Psoas muscle (tissue), 7 donors: ENCODE measurements at regions not wholly inside any gene's neighbourhood (a gene's known extent, or its start where the extent isn't known, plus 50 kb on each side); places are given as distances from the start of the nearest gene placed in this dataset.

Experiments
- ATAC-seq, 4 donors: fragments of 200-7000 bp; cut with Tn5 transposase; one replicate each; pipeline ENCODE4 v1.9.1; 2020; ENCODE audit warnings: moderate library complexity in 3 of 4, mild to moderate bottlenecking in 2 of 4
- DNase-seq, 2 donors: peaks; one replicate each; pipeline ENCODE4 v3.0.0-alpha.2; 2020
- H3K27ac ChIP-seq: fragments of 200-600 bp; one replicate; pipeline ENCODE4 v1.8.0; 2022
- H3K27me3 ChIP-seq, 3 donors: fragments of 200-600 bp in 1 of 3; one replicate each; pipeline versions ENCODE4 v1.6.1 to v1.8.0; 2013 to 2022; ENCODE audit warnings: low read length in 2 of 3, mild to moderate bottlenecking in 2 of 3, moderate library complexity in 1 of 3; ENCODE audit not compliant: insufficient read depth in 3 of 3
- H3K36me3 ChIP-seq, 2 donors: fragments of 200-600 bp in 1 of 2; one replicate each; pipeline versions ENCODE4 v1.6.1 to v1.8.0; 2013 to 2022; ENCODE audit warnings: low read depth in 1 of 2, mild to moderate bottlenecking in 1 of 2, moderate library complexity in 1 of 2; ENCODE audit not compliant: insufficient read depth in 1 of 2
- H3K4me1 ChIP-seq: fragments of 200-600 bp; one replicate; pipeline ENCODE4 v1.8.0; 2022
- H3K4me3 ChIP-seq: fragments of 200-600 bp; one replicate; pipeline ENCODE4 v1.8.0; 2022; ENCODE audit warnings: mild to moderate bottlenecking
- H3K9me3 ChIP-seq: fragments of 200-600 bp; one replicate; pipeline ENCODE4 v1.8.0; 2022
- CTCF ChIP-seq: fragments of 200-600 bp; IDR thresholded peaks from one replicate; pipeline ENCODE4 v1.8.0; 2022; ENCODE audit warnings: antibody characterized with exemption
- WGBS, 3 donors: extraction: QIAGEN DNeasy Blood & Tissue Kit; methylation state at CpG; one replicate each; pipeline versions ENCODE4 v1.1.6 to v1.1.7; 2013; 5-methylcytosine and 5-hydroxymethylcytosine counted together
- intact Hi-C, 2 donors: fragments of 100-400 bp; cut with DNase I; formaldehyde crosslinking; loops; one replicate each; pipeline versions ENCODE4 v1.11.0 to v1.14.2; 2022
- donor health status: healthy with polysubstance abuse.
- donor health status: DM: no; HTN: no; CAD: no; lungs with moderate emphysema.
- donor health status: Bipolar disorder and iron deficiency.
- donor health status: healthy.
- donor health status: DM: yes; HTN: yes; CAD: no.
- donor health status: DM: no; HTN: no; CAD: no.
- donor health status: DM: yes; HTN: yes; CAD: no.

- no peaks in the 10 kb centered on the region for H3K4me1 ChIP-seq
- H3K9me3 ChIP-seq, result no peaks in the 10 kb centered on the region
- DNase-seq (no peak), ATAC-seq (no peak)
- intact Hi-C loops, result no loop called here
- no peak for TF ChIP-seq CTCF
- H3K4me3 ChIP-seq, result no peak overlapping the region
- no peak overlapping the region for H3K27ac ChIP-seq
- H3K27me3 ChIP-seq, result no peaks in the 10 kb centered on the region
- WGBS, 3 donors, result 84 to 91% (median 86%) methylated on average over 4 of the region's 4 CpGs
- H3K36me3 ChIP-seq, result no peaks in the 10 kb centered on the region
Observed at GRCh38 chr1:96334236-96334557, 387.4 kb upstream of the PTBP2 start.

DNA sequence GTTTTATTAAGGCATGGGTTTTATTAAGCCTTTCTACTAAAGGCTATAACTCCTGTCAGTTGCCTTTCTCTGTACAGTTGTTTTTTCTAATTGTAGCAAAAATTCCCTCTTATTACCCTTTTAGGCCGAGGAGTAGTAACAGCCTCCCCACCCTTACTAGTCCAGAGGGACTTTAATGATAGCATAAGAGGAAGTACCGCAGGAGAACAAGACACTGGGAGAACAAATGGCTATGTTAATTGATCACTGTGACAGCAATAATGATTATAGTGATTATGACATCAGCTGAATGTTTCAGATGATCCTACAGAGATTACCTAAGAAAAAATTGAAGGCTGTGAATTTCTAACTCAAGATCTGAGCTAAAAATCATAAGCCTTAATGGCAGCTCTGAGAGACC lies 383.0 kb upstream of the PTBP2 start:
- ATAC-seq (no peak), DNase-seq (no peak)
- WGBS, 3 donors, result 73 to 80% (median 75%) methylated on average over 2 of the region's 2 CpGs
- Histone ChIP-seq H3K27me3 (no peaks in the 10 kb centered on the region), H3K36me3 (no peaks in the 10 kb centered on the region), H3K9me3 (no peaks in the 10 kb centered on the region), H3K4me3 (no peak overlapping the region), H3K4me1 (no peaks in the 10 kb centered on the region), H3K27ac (no peak overlapping the region)
- no peak for TF ChIP-seq CTCF
- intact Hi-C loops, result no loop called here

GRCh38 chr1:96340686-96341085 lies 380.9 kb upstream of the PTBP2 start:
- Histone ChIP-seq H3K27ac (no peak overlapping the region), H3K36me3 (no peaks in the 10 kb centered on the region)
- intact Hi-C loops, result no loop called here

GRCh38 chr1:96346719-96347118 lies 374.9 kb upstream of the PTBP2 start:
- no peaks in the 10 kb centered on the region for H3K4me1 ChIP-seq
- no peak overlapping the region for H3K4me3 ChIP-seq
- H3K9me3 ChIP-seq, result no peaks in the 10 kb centered on the region
- intact Hi-C loops, result no loop called here
- H3K36me3 ChIP-seq, result no peaks in the 10 kb centered on the region
- no peak for DNase-seq
- no peak overlapping the region for H3K27ac ChIP-seq
- no peak for ATAC-seq
- no peaks in the 10 kb centered on the region for H3K27me3 ChIP-seq
- TF ChIP-seq CTCF, result no peak

More at GRCh38 chr1:96340686-96341085, 380.9 kb upstream of the PTBP2 start:
- ATAC-seq (no peak), DNase-seq (no peak)
- no peak for TF ChIP-seq CTCF
- Histone ChIP-seq H3K27me3 (no peaks in the 10 kb centered on the region), H3K4me3 (no peak overlapping the region), H3K9me3 (no peaks in the 10 kb centered on the region), H3K4me1 (no peaks in the 10 kb centered on the region)

GRCh38 chr1:96349896-96350295 lies 371.7 kb upstream of the PTBP2 start:
- intact Hi-C loops, result no loop called here
- H3K36me3 ChIP-seq, result no peaks in the 10 kb centered on the region
- WGBS, 3 donors, result 92 to 98% (median 97%) methylated on average over 4 of the region's 4 CpGs
- no peak for TF ChIP-seq CTCF
- ATAC-seq (no peak), DNase-seq (no peak)
- H3K27me3 ChIP-seq, result no peaks in the 10 kb centered on the region
- no peak overlapping the region for H3K27ac ChIP-seq
- no peaks in the 10 kb centered on the region for H3K9me3 ChIP-seq
- H3K4me1 ChIP-seq, result no peaks in the 10 kb centered on the region
- no peak overlapping the region for H3K4me3 ChIP-seq
